Lower lobe of right lung (tissue), 2 donors: ENCODE measurements at regions not wholly inside any gene's neighbourhood (a gene's known extent, or its start where the extent isn't known, plus 50 kb on each side); places are given as distances from the start of the nearest gene placed in this dataset.

Source experiments
- ATAC-seq, 2 donors: fragments of 200-7000 bp; cut with Tn5 transposase; one replicate each; pipeline ENCODE4 v1.9.1; 2020 to 2022; ENCODE audit warnings: mild to moderate bottlenecking in 2 of 2, moderate library complexity in 2 of 2
- DNase-seq: peaks from one replicate; pipeline ENCODE4 v3.0.0-alpha.2; 2020
- H3K27ac ChIP-seq: fragments of 200-600 bp; one replicate; pipeline ENCODE4 v1.8.0; 2022
- H3K27me3 ChIP-seq: fragments of 200-600 bp; one replicate; pipeline ENCODE4 v1.8.0; 2022; ENCODE audit warnings: low read depth
- H3K36me3 ChIP-seq: fragments of 200-600 bp; one replicate; pipeline ENCODE4 v1.8.0; 2022; ENCODE audit warnings: mild to moderate bottlenecking
- H3K4me1 ChIP-seq: fragments of 200-600 bp; one replicate; pipeline ENCODE4 v1.8.0; 2022
- H3K4me3 ChIP-seq: fragments of 200-600 bp; one replicate; pipeline ENCODE4 v1.8.0; 2022; ENCODE audit warnings: mild to moderate bottlenecking
- H3K9me3 ChIP-seq: fragments of 200-600 bp; one replicate; pipeline ENCODE4 v1.8.0; 2022
- intact Hi-C: fragments of 100-400 bp; cut with DNase I; formaldehyde crosslinking; loops from one replicate; pipeline ENCODE4 v1.11.0; 2022
- TF ChIP-seq, protein P1 (sequence below): fragments of 200-600 bp; IDR thresholded peaks from one replicate; pipeline ENCODE4 v1.8.0; 2022; ENCODE audit warnings: antibody characterized with exemption, mild to moderate bottlenecking
- donor health status: DM: no; HTN: yes; CAD: no; lungs with severe emphysema.

DNA sequence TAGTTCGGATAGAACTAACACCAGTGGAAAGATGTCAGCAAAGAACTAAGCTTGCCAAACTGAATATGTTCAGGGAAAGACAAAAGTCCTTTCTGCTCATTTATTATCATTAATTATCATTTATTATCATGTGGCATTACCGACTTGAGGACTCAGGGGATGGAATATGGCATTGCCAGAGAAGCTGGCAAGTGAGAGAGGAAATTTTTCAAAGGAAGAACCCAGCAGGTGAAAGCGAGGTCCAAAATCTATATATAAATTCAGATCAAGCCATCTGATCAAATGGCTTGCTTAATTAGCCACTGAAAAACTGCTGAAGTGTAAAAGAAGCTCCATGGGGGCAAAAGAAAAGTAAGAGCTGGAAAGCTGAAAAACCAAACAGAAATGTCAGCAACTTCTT is 1049.6 kb upstream of the SEMA6A start:
- no peaks in the 10 kb centered on the region for H3K27me3 ChIP-seq
- no peak overlapping the region for H3K4me3 ChIP-seq
- H3K9me3 ChIP-seq: no peaks in the 10 kb centered on the region
- H3K4me1 ChIP-seq: no peaks in the 10 kb centered on the region
- DNase-seq (no peak), ATAC-seq (no peak)
- H3K27ac ChIP-seq: no peak overlapping the region
- H3K36me3 ChIP-seq: no peaks in the 10 kb centered on the region
- TF ChIP-seq, protein P1, sequence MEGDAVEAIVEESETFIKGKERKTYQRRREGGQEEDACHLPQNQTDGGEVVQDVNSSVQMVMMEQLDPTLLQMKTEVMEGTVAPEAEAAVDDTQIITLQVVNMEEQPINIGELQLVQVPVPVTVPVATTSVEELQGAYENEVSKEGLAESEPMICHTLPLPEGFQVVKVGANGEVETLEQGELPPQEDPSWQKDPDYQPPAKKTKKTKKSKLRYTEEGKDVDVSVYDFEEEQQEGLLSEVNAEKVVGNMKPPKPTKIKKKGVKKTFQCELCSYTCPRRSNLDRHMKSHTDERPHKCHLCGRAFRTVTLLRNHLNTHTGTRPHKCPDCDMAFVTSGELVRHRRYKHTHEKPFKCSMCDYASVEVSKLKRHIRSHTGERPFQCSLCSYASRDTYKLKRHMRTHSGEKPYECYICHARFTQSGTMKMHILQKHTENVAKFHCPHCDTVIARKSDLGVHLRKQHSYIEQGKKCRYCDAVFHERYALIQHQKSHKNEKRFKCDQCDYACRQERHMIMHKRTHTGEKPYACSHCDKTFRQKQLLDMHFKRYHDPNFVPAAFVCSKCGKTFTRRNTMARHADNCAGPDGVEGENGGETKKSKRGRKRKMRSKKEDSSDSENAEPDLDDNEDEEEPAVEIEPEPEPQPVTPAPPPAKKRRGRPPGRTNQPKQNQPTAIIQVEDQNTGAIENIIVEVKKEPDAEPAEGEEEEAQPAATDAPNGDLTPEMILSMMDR: no peak
- intact Hi-C loops: no loop called here

DNA sequence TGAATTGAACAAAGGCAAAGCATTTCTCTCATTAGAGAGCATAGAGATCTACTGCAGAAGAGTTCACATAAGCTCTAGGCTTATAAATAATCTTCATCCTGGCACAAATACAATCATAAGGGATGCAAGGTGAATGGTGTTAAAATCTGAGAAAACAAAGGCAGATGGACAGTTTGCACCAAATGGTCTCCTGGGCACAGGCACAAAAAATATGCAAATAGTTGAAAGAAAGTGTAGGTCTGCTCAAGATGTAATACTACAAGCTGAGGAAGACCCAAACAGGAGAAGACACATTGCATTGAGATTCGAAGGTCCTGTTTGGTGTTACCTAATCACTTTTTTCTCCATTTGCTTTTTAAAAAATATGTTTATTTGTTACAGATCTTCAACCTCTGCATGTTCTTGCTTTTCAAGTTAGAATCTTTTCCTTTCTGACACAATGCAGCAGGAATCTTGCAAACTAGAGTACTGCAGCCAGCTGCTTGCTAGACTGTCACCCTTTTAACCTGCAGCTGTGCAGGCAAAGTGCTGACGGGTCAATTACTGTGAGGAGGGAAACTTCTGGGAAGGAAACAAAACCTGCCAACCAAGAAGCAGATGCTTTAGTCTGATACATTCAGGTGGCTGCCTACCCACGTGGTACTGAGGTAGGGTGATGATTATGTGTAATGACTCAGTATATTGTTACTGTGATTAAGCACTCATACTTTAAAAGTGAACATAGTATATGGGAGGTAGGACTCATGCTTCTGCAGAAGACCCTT is 1048.6 kb upstream of the SEMA6A start:
- TF ChIP-seq, protein P1: no peak
- H3K27ac ChIP-seq: no peak overlapping the region
- no peaks in the 10 kb centered on the region for H3K36me3 ChIP-seq
- no peak overlapping the region for H3K4me3 ChIP-seq
- H3K4me1 ChIP-seq: no peaks in the 10 kb centered on the region
- H3K9me3 ChIP-seq: no peaks in the 10 kb centered on the region
- DNase-seq: no peak
- no peak for ATAC-seq
- no peaks in the 10 kb centered on the region for H3K27me3 ChIP-seq
- intact Hi-C loops: no loop called here

DNA sequence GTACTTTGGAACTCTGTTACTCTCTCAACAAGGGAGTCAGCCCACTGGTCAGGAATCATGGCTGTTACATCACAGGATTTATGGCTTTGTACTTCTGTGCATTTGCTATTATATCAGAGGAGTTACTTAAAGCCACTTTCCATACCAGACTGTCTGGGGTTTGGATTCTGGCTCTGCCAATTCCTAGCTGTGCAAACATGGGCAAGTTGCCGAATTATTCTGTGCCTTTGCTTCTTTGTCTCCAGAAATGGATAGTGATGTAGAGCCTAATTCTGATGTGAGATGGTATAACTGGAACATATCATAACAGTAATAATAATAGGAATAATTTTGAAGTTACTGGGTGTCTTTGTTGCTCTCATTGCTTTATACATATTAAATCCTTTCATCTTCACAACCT is 1047.3 kb upstream of the SEMA6A start:
- intact Hi-C loops: no loop called here
- Histone ChIP-seq H3K27me3 (no peaks in the 10 kb centered on the region), H3K36me3 (no peaks in the 10 kb centered on the region), H3K4me1 (no peaks in the 10 kb centered on the region), H3K27ac (no peak overlapping the region), H3K4me3 (no peak overlapping the region), H3K9me3 (no peaks in the 10 kb centered on the region)
- ATAC-seq: no peak
- no peak for DNase-seq
- TF ChIP-seq, protein P1: no peak

DNA sequence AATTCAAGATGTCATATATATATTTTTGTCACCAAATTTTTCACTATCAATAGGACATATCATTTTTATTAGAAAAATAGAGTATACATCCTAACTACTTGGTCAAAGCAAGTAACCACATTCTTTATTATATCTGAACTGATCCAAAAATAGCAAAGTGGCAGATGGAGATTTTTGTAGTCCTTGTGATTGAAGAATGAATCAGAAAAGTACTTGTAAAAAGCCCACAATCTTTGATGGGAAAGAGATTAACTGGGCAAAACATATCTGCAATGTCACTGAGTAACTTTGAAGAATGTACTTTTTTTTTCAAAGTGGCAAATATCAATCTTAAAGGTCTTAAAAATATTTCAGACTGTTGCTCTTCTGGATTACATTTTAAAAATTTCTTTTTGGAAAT is 1040.6 kb upstream of the SEMA6A start:
- intact Hi-C loops: no loop called here
- TF ChIP-seq, protein P1: no peak
- Histone ChIP-seq H3K9me3 (no peaks in the 10 kb centered on the region), H3K4me3 (no peak overlapping the region), H3K27me3 (no peaks in the 10 kb centered on the region), H3K27ac (no peak overlapping the region), H3K4me1 (no peaks in the 10 kb centered on the region), H3K36me3 (no peaks in the 10 kb centered on the region)
- DNase-seq (no peak), ATAC-seq (no peak)

DNA sequence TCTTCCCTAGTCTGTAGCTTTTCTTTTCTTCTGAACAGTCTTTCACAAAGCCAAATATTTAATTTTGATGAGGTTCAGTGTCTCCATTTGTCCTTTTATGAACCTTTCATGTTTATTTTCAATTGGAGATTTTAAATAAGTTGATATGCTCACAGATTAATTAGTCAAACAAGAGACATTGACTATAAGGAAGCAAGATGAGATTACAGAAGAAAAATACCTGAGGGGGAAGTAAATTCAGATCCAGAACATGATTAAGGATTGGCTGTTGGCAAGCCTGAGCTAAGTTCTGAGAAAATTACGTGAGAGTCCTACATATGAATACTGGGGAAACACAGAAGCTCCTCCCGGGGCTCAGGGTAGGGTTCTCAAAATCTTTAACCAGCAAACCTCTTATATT is 1039.8 kb upstream of the SEMA6A start:
- Histone ChIP-seq H3K36me3 (no peaks in the 10 kb centered on the region), H3K4me3 (no peak overlapping the region), H3K9me3 (no peaks in the 10 kb centered on the region), H3K4me1 (no peaks in the 10 kb centered on the region), H3K27me3 (no peaks in the 10 kb centered on the region), H3K27ac (no peak overlapping the region)
- intact Hi-C loops: no loop called here
- ATAC-seq (no peak), DNase-seq (no peak)
- TF ChIP-seq, protein P1: no peak
